Endodermal cell (in vitro differentiated cells): ENCODE measurements at regions not wholly inside any gene's neighbourhood (a gene's known extent, or its start where the extent isn't known, plus 50 kb on each side); places are given as distances from the start of the nearest gene placed in this dataset.

Source experiments
- DNase-seq: peaks from one replicate; pipeline ENCODE4 v3.0.0-alpha.2; 2017
- H3K27ac ChIP-seq: 2 replicates; pipeline ENCODE4 v1.5.1; 2013; ENCODE audit warnings: mild to moderate bottlenecking, low read depth, low read length, moderate library complexity
- H3K27me3 ChIP-seq: 2 replicates; pipeline ENCODE4 v1.6.1; 2013; ENCODE audit warnings: mild to moderate bottlenecking, low read length, moderate library complexity; ENCODE audit not compliant: insufficient read depth, control insufficient read depth, poor library complexity, severe bottlenecking
- H3K36me3 ChIP-seq: 2 replicates; pipeline ENCODE4 v1.7.0; 2013; ENCODE audit warnings: mild to moderate bottlenecking, low read length, moderate library complexity; ENCODE audit not compliant: control insufficient read depth, insufficient read depth
- H3K4me1 ChIP-seq: one replicate; pipeline ENCODE4 v1.7.0; 2013; ENCODE audit warnings: low read length; ENCODE audit not compliant: control insufficient read depth, insufficient read depth
- H3K4me3 ChIP-seq: 2 replicates; pipeline ENCODE4 v1.5.1; 2013; ENCODE audit warnings: mild to moderate bottlenecking, low read length, moderate library complexity
- H3K9ac ChIP-seq: 2 replicates; pipeline ENCODE4 v1.6.1; 2013; ENCODE audit warnings: mild to moderate bottlenecking, low read length, moderate library complexity; ENCODE audit not compliant: poor library complexity, severe bottlenecking; ENCODE audit errors: extremely low read depth
- H3K9me3 ChIP-seq: 2 replicates; pipeline ENCODE4 v1.6.1; 2013; ENCODE audit warnings: mild to moderate bottlenecking, low read length, moderate library complexity; ENCODE audit not compliant: control insufficient read depth
- H3K27ac Mint-ChIP-seq: 2 replicates; pipeline ENCODE4 v1.8.0; 2020; ENCODE audit warnings: mixed read lengths
- H3K27me3 Mint-ChIP-seq: 2 replicates; pipeline ENCODE4 v1.8.0; 2021; ENCODE audit warnings: mild to moderate bottlenecking, mixed read lengths; ENCODE audit not compliant: insufficient read depth
- H3K36me3 Mint-ChIP-seq: 2 replicates; pipeline ENCODE4 v1.8.0; 2020; ENCODE audit warnings: low read depth, mixed read lengths
- H3K4me1 Mint-ChIP-seq: 2 replicates; pipeline ENCODE4 v1.8.0; 2020; ENCODE audit warnings: mixed read lengths
- H3K4me3 Mint-ChIP-seq: 2 replicates; pipeline ENCODE4 v1.8.0; 2020; ENCODE audit warnings: mild to moderate bottlenecking, moderate library complexity, mixed read lengths
- H3K9me3 Mint-ChIP-seq: 2 replicates; pipeline ENCODE4 v1.8.0; 2020; ENCODE audit warnings: mild to moderate bottlenecking, mixed read lengths
- CTCF ChIP-seq: fragments of 200-600 bp; sonication (generic); conservative IDR thresholded peaks from 2 replicates; pipeline ENCODE4 v1.5.0; 2021; ENCODE audit warnings: antibody characterized with exemption, mild to moderate bottlenecking
- WGBS, 2 experiments: methylation state at CpG; one replicate each; pipeline versions ENCODE4 v1.1.5 to v1.1.7; 2013; ENCODE audit warnings: missing lambda C conversion rate in 2 of 2, mixed read lengths in 1 of 2; ENCODE audit not compliant: insufficient coverage in 1 of 2, insufficient read length in 1 of 2; 5-methylcytosine and 5-hydroxymethylcytosine counted together

- Mint-ChIP-seq H3K4me1 (no peaks in the 10 kb centered on the region), H3K27ac (no peak overlapping the region), H3K27me3 (no peaks in the 10 kb centered on the region), H3K36me3 (no peaks in the 10 kb centered on the region), H3K9me3 (no peaks in the 10 kb centered on the region), H3K4me3 (no peak overlapping the region)
- Histone ChIP-seq H3K27ac (no peak overlapping the region), H3K9me3 (peaks cover 25% of the 10 kb centered on the region), H3K9ac (no peak overlapping the region), H3K27me3 (no peaks in the 10 kb centered on the region), H3K4me3 (no peak overlapping the region), H3K4me1 (no peaks in the 10 kb centered on the region), H3K36me3 (no peaks in the 10 kb centered on the region)
- TF ChIP-seq CTCF = no peak
- no peak for DNase-seq
These were observed 664.6 kb upstream of the CA10 start for GRCh38 chr17:52823155-52823554.

GRCh38 chr17:52790359-52790955 is 631.9 kb upstream of the CA10 start:
- Mint-ChIP-seq H3K9me3 (no peaks in the 10 kb centered on the region), H3K27ac (no peak overlapping the region), H3K4me3 (no peak overlapping the region), H3K36me3 (no peaks in the 10 kb centered on the region), H3K4me1 (no peaks in the 10 kb centered on the region), H3K27me3 (no peaks in the 10 kb centered on the region)
- Histone ChIP-seq H3K9me3 (peaks cover 12% of the 10 kb centered on the region), H3K9ac (no peak overlapping the region), H3K4me3 (no peak overlapping the region), H3K4me1 (no peaks in the 10 kb centered on the region), H3K27me3 (no peaks in the 10 kb centered on the region), H3K36me3 (no peaks in the 10 kb centered on the region), H3K27ac (no peak overlapping the region)
- TF ChIP-seq CTCF = no peak
- WGBS, 2 experiments = 79% methylated on average over 4 of the region's 7 CpGs; no CpG with 5 or more reads in 1 of the 2 experiments
- peak; percentile 40 for DNase-seq

- no peak overlapping the region for H3K9ac ChIP-seq
These were observed 631.3 kb upstream of the CA10 start for GRCh38 chr17:52789829-52790228.

More at GRCh38 chr17:52789829-52790228, 631.3 kb upstream of the CA10 start:
- no peaks in the 10 kb centered on the region for H3K9me3 Mint-ChIP-seq
- no peaks in the 10 kb centered on the region for H3K36me3 Mint-ChIP-seq
- Histone ChIP-seq H3K4me1 (no peaks in the 10 kb centered on the region), H3K4me3 (no peak overlapping the region), H3K27ac (no peak overlapping the region), H3K9me3 (peaks cover 17% of the 10 kb centered on the region), H3K36me3 (no peaks in the 10 kb centered on the region), H3K27me3 (no peaks in the 10 kb centered on the region)
- no peak for TF ChIP-seq CTCF
- no peaks in the 10 kb centered on the region for H3K4me1 Mint-ChIP-seq
- H3K27ac Mint-ChIP-seq = no peak overlapping the region
- WGBS, 2 experiments = 68 to 92% methylated on average over 2 to 3 of the region's 3 CpGs
- no peak for DNase-seq
- no peak overlapping the region for H3K4me3 Mint-ChIP-seq
- H3K27me3 Mint-ChIP-seq = no peaks in the 10 kb centered on the region
